Psoas muscle (tissue), 7 donors: ENCODE measurements at regions not wholly inside any gene's neighbourhood (a gene's known extent, or its start where the extent isn't known, plus 50 kb on each side); places are given as distances from the start of the nearest gene placed in this dataset.

Experiments used
- ATAC-seq, 4 donors: fragments of 200-7000 bp; cut with Tn5 transposase; one replicate each; pipeline ENCODE4 v1.9.1; 2020; ENCODE audit warnings: moderate library complexity in 3 of 4, mild to moderate bottlenecking in 2 of 4
- DNase-seq, 2 donors: peaks; one replicate each; pipeline ENCODE4 v3.0.0-alpha.2; 2020
- H3K27ac ChIP-seq: fragments of 200-600 bp; one replicate; pipeline ENCODE4 v1.8.0; 2022
- H3K27me3 ChIP-seq, 3 donors: fragments of 200-600 bp in 1 of 3; one replicate each; pipeline versions ENCODE4 v1.6.1 to v1.8.0; 2013 to 2022; ENCODE audit warnings: low read length in 2 of 3, mild to moderate bottlenecking in 2 of 3, moderate library complexity in 1 of 3; ENCODE audit not compliant: insufficient read depth in 3 of 3
- H3K36me3 ChIP-seq, 2 donors: fragments of 200-600 bp in 1 of 2; one replicate each; pipeline versions ENCODE4 v1.6.1 to v1.8.0; 2013 to 2022; ENCODE audit warnings: low read depth in 1 of 2, mild to moderate bottlenecking in 1 of 2, moderate library complexity in 1 of 2; ENCODE audit not compliant: insufficient read depth in 1 of 2
- H3K4me1 ChIP-seq: fragments of 200-600 bp; one replicate; pipeline ENCODE4 v1.8.0; 2022
- H3K4me3 ChIP-seq: fragments of 200-600 bp; one replicate; pipeline ENCODE4 v1.8.0; 2022; ENCODE audit warnings: mild to moderate bottlenecking
- H3K9me3 ChIP-seq: fragments of 200-600 bp; one replicate; pipeline ENCODE4 v1.8.0; 2022
- WGBS, 3 donors: extraction: QIAGEN DNeasy Blood & Tissue Kit; methylation state at CpG; one replicate each; pipeline versions ENCODE4 v1.1.6 to v1.1.7; 2013; 5-methylcytosine and 5-hydroxymethylcytosine counted together
- intact Hi-C, 2 donors: fragments of 100-400 bp; cut with DNase I; formaldehyde crosslinking; loops; one replicate each; pipeline versions ENCODE4 v1.11.0 to v1.14.2; 2022
- TF ChIP-seq, protein P1 (sequence below): fragments of 200-600 bp; IDR thresholded peaks from one replicate; pipeline ENCODE4 v1.8.0; 2022; ENCODE audit warnings: antibody characterized with exemption
- donor health status: healthy with polysubstance abuse.
- donor health status: DM: no; HTN: no; CAD: no; lungs with moderate emphysema.
- donor health status: Bipolar disorder and iron deficiency.
- donor health status: healthy.
- donor health status: DM: yes; HTN: yes; CAD: no.
- donor health status: DM: no; HTN: no; CAD: no.
- donor health status: DM: yes; HTN: yes; CAD: no.

DNA sequence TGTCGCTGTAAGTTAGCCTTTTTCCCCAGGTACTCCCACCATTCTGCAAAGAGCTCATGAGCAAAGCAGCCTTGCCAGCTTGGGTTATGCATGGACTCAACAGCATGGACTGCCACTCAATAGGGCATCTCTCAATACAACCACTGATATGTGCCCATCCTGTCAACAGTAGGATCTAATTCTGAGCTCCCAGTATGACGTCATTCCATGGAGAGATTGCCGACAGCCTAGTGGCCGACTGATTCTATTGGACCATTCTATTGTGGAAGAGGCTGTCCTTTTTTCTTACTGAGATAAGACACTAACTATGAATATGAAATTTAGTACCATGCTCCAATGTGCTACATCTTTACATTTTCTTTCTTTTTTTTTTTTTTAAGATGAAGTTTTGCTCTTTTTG lies 2389.0 kb upstream of the AGA start:
- no peaks in the 10 kb centered on the region for H3K9me3 ChIP-seq
- H3K27ac ChIP-seq: no peak overlapping the region
- DNase-seq (no peak), ATAC-seq (no peak)
- 87 to 94% (median 90%) methylated on average over 4 of the region's 4 CpGs for WGBS, 3 donors
- H3K4me1 ChIP-seq: no peaks in the 10 kb centered on the region
- H3K27me3 ChIP-seq: no peaks in the 10 kb centered on the region
- intact Hi-C loops: no loop called here
- H3K36me3 ChIP-seq: no peaks in the 10 kb centered on the region
- H3K4me3 ChIP-seq: no peak overlapping the region
- TF ChIP-seq, protein P1, sequence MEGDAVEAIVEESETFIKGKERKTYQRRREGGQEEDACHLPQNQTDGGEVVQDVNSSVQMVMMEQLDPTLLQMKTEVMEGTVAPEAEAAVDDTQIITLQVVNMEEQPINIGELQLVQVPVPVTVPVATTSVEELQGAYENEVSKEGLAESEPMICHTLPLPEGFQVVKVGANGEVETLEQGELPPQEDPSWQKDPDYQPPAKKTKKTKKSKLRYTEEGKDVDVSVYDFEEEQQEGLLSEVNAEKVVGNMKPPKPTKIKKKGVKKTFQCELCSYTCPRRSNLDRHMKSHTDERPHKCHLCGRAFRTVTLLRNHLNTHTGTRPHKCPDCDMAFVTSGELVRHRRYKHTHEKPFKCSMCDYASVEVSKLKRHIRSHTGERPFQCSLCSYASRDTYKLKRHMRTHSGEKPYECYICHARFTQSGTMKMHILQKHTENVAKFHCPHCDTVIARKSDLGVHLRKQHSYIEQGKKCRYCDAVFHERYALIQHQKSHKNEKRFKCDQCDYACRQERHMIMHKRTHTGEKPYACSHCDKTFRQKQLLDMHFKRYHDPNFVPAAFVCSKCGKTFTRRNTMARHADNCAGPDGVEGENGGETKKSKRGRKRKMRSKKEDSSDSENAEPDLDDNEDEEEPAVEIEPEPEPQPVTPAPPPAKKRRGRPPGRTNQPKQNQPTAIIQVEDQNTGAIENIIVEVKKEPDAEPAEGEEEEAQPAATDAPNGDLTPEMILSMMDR: no peak

DNA sequence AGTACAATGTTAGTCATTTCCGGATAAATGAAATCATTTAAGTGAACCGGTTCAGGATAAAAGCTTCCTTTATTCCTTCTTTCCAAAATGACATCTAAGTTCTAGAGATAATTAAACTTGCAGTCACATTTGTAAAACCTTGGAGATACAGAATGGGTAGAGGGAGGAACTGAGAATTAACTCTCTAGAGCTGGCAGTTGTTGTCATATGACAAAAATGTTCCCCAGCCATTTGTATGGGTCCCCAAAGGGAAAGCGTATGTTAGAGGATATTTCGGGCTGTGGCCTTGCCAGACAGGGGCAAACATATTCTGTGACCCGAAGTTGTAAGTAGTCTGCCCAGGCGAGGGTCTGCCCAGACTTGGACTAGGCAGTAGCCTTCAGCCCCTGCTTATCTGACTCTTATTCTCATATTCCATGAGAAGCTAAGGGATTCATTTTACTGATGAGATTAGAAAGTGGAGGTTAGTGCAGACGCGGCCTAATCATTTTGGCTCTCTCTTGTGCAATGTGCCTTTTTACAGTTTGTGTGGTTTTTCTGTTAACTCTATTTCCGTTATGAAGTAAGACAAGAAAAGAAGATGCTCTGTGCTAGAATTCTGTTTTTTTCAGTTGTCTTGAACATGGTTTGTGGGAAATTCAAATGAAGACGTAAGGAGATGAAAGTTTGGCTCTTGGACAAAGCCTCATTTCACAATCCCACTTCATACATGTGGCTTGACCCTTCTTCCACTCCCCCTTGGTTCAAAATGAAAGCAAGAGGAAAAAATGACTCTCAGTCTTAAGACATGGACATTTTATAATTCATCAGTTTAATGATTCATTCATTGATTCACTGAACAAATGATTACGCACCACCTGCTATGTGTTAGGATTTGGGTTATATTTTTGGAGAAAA lies 2394.2 kb upstream of the AGA start:
- Histone ChIP-seq H3K9me3 (no peaks in the 10 kb centered on the region), H3K36me3 (no peaks in the 10 kb centered on the region), H3K4me1 (no peaks in the 10 kb centered on the region), H3K27ac (no peak overlapping the region), H3K27me3 (no peaks in the 10 kb centered on the region), H3K4me3 (no peak overlapping the region)
- intact Hi-C loops: no loop called here
- no peak for ATAC-seq
- no peak for DNase-seq
- TF ChIP-seq, protein P1: no peak
- 75 to 82% (median 81%) methylated on average over 11 of the region's 11 CpGs for whole genome bisulfite sequencing, 3 donors

DNA sequence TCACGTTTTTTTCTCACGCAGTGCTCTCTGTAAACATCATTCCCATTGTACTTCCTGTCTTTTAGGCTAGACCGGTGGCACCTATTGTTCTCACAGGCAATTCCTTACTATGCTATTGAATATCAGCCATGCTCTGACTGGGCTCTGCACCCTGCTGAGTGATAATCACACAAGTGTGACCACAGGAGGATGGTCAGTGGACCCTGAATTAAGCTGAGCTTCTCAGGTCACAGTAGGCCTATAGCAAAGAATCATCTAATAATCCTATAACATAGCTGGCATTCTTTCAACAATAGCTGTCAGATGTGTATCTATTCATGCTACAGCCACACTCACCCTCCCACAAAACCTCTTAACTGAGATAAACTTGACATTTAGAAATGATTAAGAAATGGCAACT lies 2399.8 kb upstream of the TENM3 start:
- Histone ChIP-seq H3K9me3 (no peaks in the 10 kb centered on the region), H3K27me3 (no peaks in the 10 kb centered on the region), H3K4me1 (no peaks in the 10 kb centered on the region), H3K27ac (no peak overlapping the region), H3K36me3 (no peaks in the 10 kb centered on the region), H3K4me3 (no peak overlapping the region)
- intact Hi-C loops: no loop called here
- DNase-seq: no peak
- no peak for ATAC-seq
- WGBS, 3 donors: 66 to 68% (median 66%) methylated on average over 3 of the region's 3 CpGs
- TF ChIP-seq, protein P1: no peak

DNA sequence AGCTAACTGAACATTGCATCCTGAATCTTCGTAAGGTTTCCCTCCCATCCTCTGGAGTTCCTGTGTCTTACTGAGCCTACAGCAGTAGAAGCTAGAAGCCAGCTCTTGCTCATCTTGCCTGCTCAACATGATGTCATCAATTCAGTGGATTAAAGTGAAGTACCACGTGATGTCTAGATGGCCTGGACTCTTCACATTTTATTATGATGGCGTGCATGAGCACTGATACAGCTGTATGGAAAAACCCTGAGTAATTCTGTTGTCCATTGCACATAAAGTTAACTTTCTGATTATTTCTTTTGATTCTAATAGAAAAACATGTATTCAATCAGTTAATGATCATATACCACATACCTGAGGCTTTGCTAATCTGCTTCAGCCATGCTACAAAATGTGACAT lies 2387.7 kb upstream of the TENM3 start:
- ATAC-seq: no peak
- no peak for DNase-seq
- H3K4me1 ChIP-seq: no peaks in the 10 kb centered on the region
- H3K27ac ChIP-seq: no peak overlapping the region
- 74 to 79% (median 76%) methylated on average over 3 of the region's 3 CpGs for WGBS, 3 donors
- no peak overlapping the region for H3K4me3 ChIP-seq
- no peaks in the 10 kb centered on the region for H3K9me3 ChIP-seq
- no peaks in the 10 kb centered on the region for H3K27me3 ChIP-seq
- intact Hi-C loops: no loop called here
- H3K36me3 ChIP-seq: no peaks in the 10 kb centered on the region
- TF ChIP-seq, protein P1: no peak

DNA sequence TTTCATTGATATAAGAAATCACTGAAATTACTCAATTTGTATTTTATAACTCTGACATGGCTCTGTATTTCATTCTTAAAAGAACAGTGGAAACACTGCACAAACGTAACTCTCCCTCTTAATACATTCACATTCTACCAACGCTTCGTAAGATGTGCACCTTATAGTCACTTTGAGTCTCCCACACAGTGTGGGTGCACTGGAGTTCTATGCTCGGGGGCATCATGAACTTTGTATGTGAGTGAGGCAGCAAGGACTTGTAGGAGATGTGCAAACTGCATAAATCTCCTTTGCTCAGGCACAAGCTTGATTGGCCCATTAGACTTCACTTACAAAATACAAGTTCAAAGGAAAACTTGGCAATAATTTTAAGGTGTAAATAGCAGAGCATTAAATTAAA lies 2385.0 kb upstream of the TENM3 start:
- no peak for ATAC-seq
- Histone ChIP-seq H3K27ac (no peak overlapping the region), H3K4me3 (no peak overlapping the region), H3K27me3 (no peaks in the 10 kb centered on the region), H3K36me3 (no peaks in the 10 kb centered on the region), H3K9me3 (no peaks in the 10 kb centered on the region), H3K4me1 (no peaks in the 10 kb centered on the region)
- no peak for DNase-seq
- WGBS, 3 donors: 81 to 94% (median 88%) methylated on average over 4 of the region's 4 CpGs
- intact Hi-C loops: no loop called here
- TF ChIP-seq, protein P1: no peak
